Brain microvascular endothelial cell (primary cell): ENCODE measurements at regions not wholly inside any gene's neighbourhood (a gene's known extent, or its start where the extent isn't known, plus 50 kb on each side); places are given as distances from the start of the nearest gene placed in this dataset.

Experiments
- DNase-seq: peaks from one replicate; pipeline ENCODE4 v3.0.0-alpha.2; 2020
- H3K27ac ChIP-seq: fragments of 250-450 bp; sonication (Bioruptor Pico); 2 replicates; pipeline ENCODE4 v1.5.1; 2020; ENCODE audit warnings: mild to moderate bottlenecking, moderate library complexity
- H3K27me3 ChIP-seq: fragments of 250-450 bp; sonication (Bioruptor Pico); replicated peaks from 2 replicates; pipeline ENCODE4 v1.5.1; 2020; ENCODE audit warnings: mild to moderate bottlenecking
- H3K36me3 ChIP-seq: fragments of 250-450 bp; sonication (Bioruptor Pico); replicated peaks from 2 replicates; pipeline ENCODE4 v1.5.1; 2020; ENCODE audit warnings: mild to moderate bottlenecking
- H3K4me3 ChIP-seq: 2 replicates; pipeline ENCODE4 v1.5.1; 2011; ENCODE audit warnings: low read depth, mild to moderate bottlenecking, control low read depth, low read length, moderate library complexity
- CTCF ChIP-seq: IDR thresholded peaks from 2 replicates; pipeline ENCODE4 v1.5.1; 2011; ENCODE audit warnings: low read depth, mild to moderate bottlenecking, moderate library complexity, low read length, control low read depth, inconsistent platforms; ENCODE audit errors: missing control alignments
- in situ Hi-C: cut with HindIII; loops from 2 replicates; pipeline ENCODE4 v1.10.0; 2017; ENCODE audit warnings: low sequenced_read_pairs, low pct_ligation_motif_present

DNA sequence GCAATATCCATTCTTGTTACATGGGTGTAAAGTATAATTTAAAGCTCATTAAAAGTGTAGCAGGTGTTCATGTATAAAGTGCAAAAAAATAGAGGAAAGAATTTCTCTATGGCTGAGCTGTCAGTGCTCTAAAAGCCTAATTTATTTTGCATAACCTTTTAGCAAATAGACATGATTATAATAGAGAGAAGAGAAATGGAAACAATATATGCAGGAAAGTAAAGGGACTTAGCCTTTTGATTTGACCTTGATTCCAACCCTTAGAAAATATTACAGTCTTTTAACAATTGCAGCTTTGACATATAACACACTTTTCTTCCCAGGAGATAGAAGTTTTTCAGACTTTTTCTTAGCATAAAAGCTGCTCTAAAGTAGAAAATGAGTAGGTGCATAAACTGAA, 978.3 kb downstream of the PCDH18 start:
- Histone ChIP-seq H3K27me3 (no peaks in the 10 kb centered on the region), H3K27ac (no peak overlapping the region), H3K4me3 (no peak overlapping the region), H3K36me3 (no peaks in the 10 kb centered on the region)
- TF ChIP-seq CTCF, result no peak
- DNase-seq, result no peak
- in situ Hi-C loops, result no loop called here

GRCh38 chr4:136551753-136552152, 980.5 kb downstream of the PCDH18 start:
- in situ Hi-C loops, result no loop called here
- Histone ChIP-seq H3K27ac (no peak overlapping the region), H3K36me3 (no peaks in the 10 kb centered on the region), H3K4me3 (no peak overlapping the region), H3K27me3 (no peaks in the 10 kb centered on the region)
- no peak for DNase-seq
- no peak for TF ChIP-seq CTCF

DNA sequence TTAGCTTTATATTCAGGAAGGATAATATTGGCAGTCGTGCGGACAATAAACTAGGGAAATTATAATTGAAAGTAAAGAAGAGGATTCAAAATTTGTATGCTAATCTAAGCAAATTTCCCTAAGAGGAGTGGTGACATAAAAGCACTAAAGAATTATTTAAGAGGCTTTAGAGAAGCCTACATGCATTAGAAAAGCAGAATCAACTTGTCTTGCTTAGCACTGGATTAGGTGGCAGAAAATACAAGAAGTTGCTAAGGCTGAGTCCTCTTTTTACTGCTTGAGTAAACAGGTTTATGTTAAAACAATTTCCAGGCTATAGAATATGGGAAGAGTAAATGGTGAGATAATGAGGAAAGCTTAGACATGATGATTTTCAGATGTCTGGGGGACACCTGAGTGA, 991.5 kb downstream of the PCDH18 start:
- Histone ChIP-seq H3K36me3 (no peaks in the 10 kb centered on the region), H3K27me3 (no peaks in the 10 kb centered on the region), H3K4me3 (no peak overlapping the region), H3K27ac (no peak overlapping the region)
- in situ Hi-C loops, result no loop called here
- no peak for DNase-seq
- no peak for TF ChIP-seq CTCF

GRCh38 chr4:136528131-136528530, 1004.2 kb downstream of the PCDH18 start:
- H3K27me3 ChIP-seq, result no peaks in the 10 kb centered on the region
- in situ Hi-C loops, result no loop called here
- no peak for DNase-seq
- no peaks in the 10 kb centered on the region for H3K36me3 ChIP-seq
- no peak overlapping the region for H3K27ac ChIP-seq
- no peak overlapping the region for H3K4me3 ChIP-seq
- no peak for TF ChIP-seq CTCF

- Histone ChIP-seq H3K27me3 (no peaks in the 10 kb centered on the region), H3K36me3 (no peaks in the 10 kb centered on the region), H3K27ac (no peak overlapping the region), H3K4me3 (no peak overlapping the region)
- TF ChIP-seq CTCF, result no peak
- peak; percentile 8 for DNase-seq
- in situ Hi-C loops, result no loop called here
These were observed 1005.8 kb downstream of the PCDH18 start for GRCh38 chr4:136526517-136526916.

DNA sequence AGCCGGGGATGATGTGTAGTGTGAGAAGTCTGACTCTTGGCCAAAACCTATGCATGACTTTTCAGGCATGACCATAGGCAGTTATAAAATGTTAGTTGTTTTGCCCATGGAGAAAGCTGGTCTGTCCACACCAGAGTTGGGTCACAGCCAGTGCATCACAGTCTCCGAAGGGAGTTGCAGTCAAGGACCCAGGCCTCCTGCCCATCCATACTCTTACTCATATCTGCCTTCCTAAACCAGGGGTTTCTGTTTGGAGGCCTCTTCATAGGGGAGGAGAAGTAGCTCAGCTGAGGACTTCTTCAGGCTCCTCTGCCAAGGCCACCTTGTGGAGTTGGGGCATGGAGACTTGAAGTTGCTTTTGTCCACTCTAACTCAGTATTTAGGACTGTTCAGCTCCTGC, 1008.3 kb downstream of the PCDH18 start:
- DNase-seq, result no peak
- Histone ChIP-seq H3K27ac (no peak overlapping the region), H3K27me3 (no peaks in the 10 kb centered on the region), H3K4me3 (no peak overlapping the region), H3K36me3 (no peaks in the 10 kb centered on the region)
- TF ChIP-seq CTCF, result no peak
- in situ Hi-C loops, result no loop called here
